ENCODE measurements at regions not wholly inside any gene's neighbourhood (a gene's known extent, or its start where the extent isn't known, plus 50 kb on each side); places are given as distances from the start of the nearest gene placed in this dataset.

- TF ChIP-seq CTCF (IDR thresholded peaks at IDR 0.05): no peak
- TF ChIP-seq POLR2AphosphoS5 (IDR thresholded peaks at IDR 0.05): no peak
- no peak for TF ChIP-seq POLR2A (IDR thresholded peaks at IDR 0.05)
- TF ChIP-seq EP300 (IDR thresholded peaks at IDR 0.05): no peak
Measured at GRCh38 chr13:90713441-90714133, 633.9 kb upstream of the MIR17HG start.

Data from sigmoid colon (tissue), 4 donors.